Tibial nerve (tissue), 4 donors: ENCODE measurements at regions not wholly inside any gene's neighbourhood (a gene's known extent, or its start where the extent isn't known, plus 50 kb on each side); places are given as distances from the start of the nearest gene placed in this dataset.
"Not testable (repeated sequence)": the region's sequence is repeated elsewhere in the genome, so short reads cannot be mapped to it uniquely, and the experiment has no call there.

Experiments
- DNase-seq, 2 donors: peaks; one replicate each; pipeline ENCODE4 v3.0.0-alpha.2; 2019; ENCODE audit warnings: low spot score in 2 of 2
- H3K27ac ChIP-seq, 4 donors: fragments of 200-600 bp; sonication (generic) in 3 of 4; one replicate each; pipeline ENCODE4 v1.5.1; 2017 to 2019; ENCODE audit warnings: mild to moderate bottlenecking in 1 of 4
- H3K27me3 ChIP-seq, 2 donors: fragments of 200-600 bp; sonication (generic) in 1 of 2; one replicate each; pipeline versions ENCODE4 v1.5.1 to v1.6.0; 2017 to 2019
- H3K36me3 ChIP-seq, 3 donors: fragments of 200-600 bp; sonication (generic); one replicate each; pipeline ENCODE4 v1.5.1; 2018 to 2019
- H3K4me1 ChIP-seq, 4 donors: fragments of 200-600 bp; sonication (generic) in 3 of 4; one replicate each; pipeline ENCODE4 v1.5.1; 2017 to 2019
- H3K4me3 ChIP-seq, 4 donors: fragments of 200-600 bp; sonication (generic) in 3 of 4; one replicate each; pipeline ENCODE4 v1.5.1; 2017 to 2019; ENCODE audit warnings: mild to moderate bottlenecking in 1 of 4, moderate library complexity in 1 of 4
- H3K9me3 ChIP-seq, 4 donors: fragments of 200-600 bp; sonication (generic) in 3 of 4; one replicate each; pipeline ENCODE4 v1.5.1; 2017 to 2019
- EP300 ChIP-seq, 2 donors: sonication (generic); formaldehyde crosslinking; IDR thresholded peaks; one replicate each; pipeline ENCODE4 v1.6.1; 2017; ENCODE audit warnings: antibody characterized with exemption in 2 of 2, mild to moderate bottlenecking in 1 of 2
- POLR2A ChIP-seq, 2 donors: fragments of 450-650 bp; IDR thresholded peaks; one replicate each; pipeline ENCODE4 v1.6.1; 2017; ENCODE audit warnings: antibody characterized with exemption in 2 of 2, mild to moderate bottlenecking in 2 of 2, moderate library complexity in 2 of 2
- WGBS, 2 donors: methylation state at CpG; one replicate each; pipeline ENCODE4 v1.1.5; 2018; 5-methylcytosine and 5-hydroxymethylcytosine counted together

- not testable (repeated sequence) for DNase-seq, H3K27ac ChIP-seq, H3K27me3 ChIP-seq, H3K4me3 ChIP-seq, H3K4me1 ChIP-seq, H3K9me3 ChIP-seq, H3K36me3 ChIP-seq
- 88 to 91% methylated on average over 30 of the region's 30 CpGs for WGBS, 2 donors
Measured at GRCh38 chr15:22599526-22600320, 141.0 kb downstream of the GOLGA6L22 start.

DNA sequence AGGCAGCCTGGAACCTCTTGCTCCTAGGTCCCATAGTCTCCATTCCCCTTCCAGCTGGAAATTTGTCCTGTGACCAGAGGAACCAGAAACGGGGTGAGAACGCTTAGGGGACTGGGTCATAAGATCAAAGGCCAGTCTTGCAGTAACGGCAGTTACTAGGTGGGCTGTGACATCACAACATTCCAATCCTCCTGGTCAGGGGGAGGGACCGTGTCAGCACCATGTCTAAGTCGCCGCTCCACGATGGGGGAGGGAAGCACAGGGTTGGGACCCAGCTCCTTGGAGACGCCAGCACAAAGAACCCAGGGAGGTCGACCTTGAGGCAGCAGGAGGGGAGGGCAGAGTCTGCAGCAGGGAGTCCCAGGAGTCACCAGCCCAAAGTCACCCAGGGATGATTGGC, 158.3 kb downstream of the GOLGA6L22 start:
- H3K27ac ChIP-seq, H3K4me3 ChIP-seq, H3K4me1 ChIP-seq, H3K9me3 ChIP-seq, H3K27me3 ChIP-seq, H3K36me3 ChIP-seq, DNase-seq: not testable (repeated sequence)
- WGBS, 2 donors = 72 to 74% methylated on average over 9 of the region's 9 CpGs

DNA sequence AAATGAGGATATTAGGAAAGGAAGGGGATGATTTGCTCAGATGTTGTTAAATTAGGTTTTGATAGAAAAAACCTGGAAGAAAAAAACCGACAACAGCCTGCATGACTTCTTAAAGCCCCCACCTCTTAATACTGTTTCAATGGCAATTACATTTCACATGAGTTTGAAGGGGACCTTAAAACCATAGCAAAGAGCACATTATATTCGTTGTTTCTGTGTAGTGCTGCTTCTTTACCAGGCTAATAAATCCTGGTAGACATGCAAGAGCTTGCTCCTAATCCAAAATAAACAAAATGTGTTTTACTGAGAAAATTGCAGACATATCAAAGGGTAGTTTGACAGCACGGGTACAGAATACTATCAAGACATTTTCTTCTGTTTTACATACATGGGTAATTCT, 154.7 kb upstream of the NIPA1 start:
- not testable (repeated sequence) for DNase-seq, H3K27me3 ChIP-seq, H3K36me3 ChIP-seq, H3K27ac ChIP-seq, H3K4me3 ChIP-seq, H3K4me1 ChIP-seq, H3K9me3 ChIP-seq
- 30 to 34% methylated on average over 3 of the region's 3 CpGs for WGBS, 2 donors

DNA sequence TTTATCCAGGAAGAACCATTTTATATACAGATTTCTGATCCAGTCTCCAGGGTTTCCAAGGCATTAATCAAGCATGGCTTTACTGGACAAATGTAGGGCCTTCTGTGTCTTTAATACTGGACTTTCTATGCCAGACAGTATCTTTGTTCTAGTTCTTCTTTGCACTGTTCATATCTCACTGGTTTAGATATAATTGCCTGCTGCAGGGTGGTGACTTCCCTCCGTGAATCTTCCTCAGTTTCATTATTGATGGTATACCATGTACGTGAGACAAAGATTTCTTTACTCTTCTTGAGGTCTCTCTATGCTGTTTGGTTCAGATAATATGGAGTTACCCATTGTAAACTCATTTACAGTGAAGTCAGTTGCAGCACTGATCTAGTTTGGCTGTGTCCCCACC, 146.5 kb upstream of the NIPA1 start:
- 65 to 73% methylated on average over 2 of the region's 2 CpGs for WGBS, 2 donors
- not testable (repeated sequence) for DNase-seq

GRCh38 chr15:22649458-22649857, 137.0 kb upstream of the NIPA1 start:
- not testable (repeated sequence) for H3K4me1 ChIP-seq, H3K9me3 ChIP-seq, H3K4me3 ChIP-seq, H3K36me3 ChIP-seq, H3K27ac ChIP-seq, DNase-seq, H3K27me3 ChIP-seq
- 65 to 66% methylated on average over 4 of the region's 4 CpGs for WGBS, 2 donors

More for the DNA sequence above, 146.5 kb upstream of the NIPA1 start:
- H3K27me3 ChIP-seq, H3K27ac ChIP-seq, H3K36me3 ChIP-seq, H3K4me1 ChIP-seq, H3K9me3 ChIP-seq, H3K4me3 ChIP-seq: not testable (repeated sequence)

DNA sequence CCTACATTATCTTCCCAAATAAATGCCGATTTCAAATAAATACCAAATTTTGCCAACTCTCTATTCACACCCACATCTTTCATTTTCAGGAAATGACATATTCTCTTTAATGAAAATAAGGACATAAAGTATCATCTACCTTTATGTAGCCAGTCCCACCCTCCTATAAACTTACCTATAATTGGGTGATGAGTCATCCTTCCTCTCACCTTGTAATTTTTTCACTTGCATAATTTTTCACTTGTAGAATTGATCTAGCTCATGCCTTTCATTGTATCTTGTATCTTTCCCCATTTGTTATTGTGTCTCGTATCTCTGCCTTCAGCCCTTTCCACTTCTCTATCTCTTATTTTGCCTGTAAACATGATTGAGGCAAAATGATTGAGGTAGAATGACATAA, 135.3 kb upstream of the NIPA1 start:
- not testable (repeated sequence) for H3K27me3 ChIP-seq, H3K4me1 ChIP-seq, H3K9me3 ChIP-seq, DNase-seq, H3K27ac ChIP-seq, H3K36me3 ChIP-seq, H3K4me3 ChIP-seq
- WGBS, 2 donors = 87 to 89% methylated on average over 2 of the region's 2 CpGs

DNA sequence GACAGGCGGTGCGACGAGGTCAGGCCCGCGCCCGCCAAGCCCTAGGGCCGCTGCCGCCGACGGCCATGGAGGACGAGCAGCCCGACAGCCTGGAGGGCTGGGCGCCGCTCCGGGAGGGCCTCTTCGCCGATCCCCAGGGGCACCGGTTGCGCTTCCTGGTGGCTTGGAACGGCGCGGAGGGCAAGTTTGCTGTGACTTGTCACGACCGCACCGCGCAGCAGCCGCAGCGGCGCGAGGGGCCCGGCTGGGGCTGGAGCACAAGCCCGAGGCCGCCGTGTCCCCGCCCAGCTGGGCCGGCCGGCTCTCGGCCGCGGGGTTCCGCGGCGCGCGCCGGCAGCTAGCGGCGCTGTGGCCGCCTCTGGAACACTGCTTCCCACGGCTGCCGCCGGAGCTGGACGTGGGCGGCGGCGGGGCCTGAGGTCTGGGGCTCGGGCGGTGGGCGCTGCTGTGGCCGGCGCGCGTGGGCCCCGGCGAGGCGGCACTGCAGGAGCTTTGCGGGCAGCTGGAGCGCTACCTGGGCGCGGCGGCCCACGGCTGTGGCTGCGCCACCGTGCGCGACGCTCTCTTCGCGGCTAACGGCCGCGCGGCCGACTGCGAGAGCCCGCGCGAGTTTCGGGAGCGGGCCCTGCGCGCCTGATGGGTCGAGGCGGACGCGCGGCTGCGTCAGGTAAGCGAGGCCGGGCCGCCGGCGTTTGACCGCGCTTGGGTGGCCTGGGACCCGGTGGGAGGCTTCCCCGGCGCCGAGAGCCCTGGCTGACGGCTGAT, 122.0 kb upstream of the NIPA1 start:
- peak overlapping the region; percentile 75 to 90 (median 87) for H3K27ac ChIP-seq
- H3K36me3 ChIP-seq, H3K4me1 ChIP-seq, H3K9me3 ChIP-seq, H3K27me3 ChIP-seq, DNase-seq: not testable (repeated sequence)
- peak overlapping the region; percentile 48 to 77 (median 54) for H3K4me3 ChIP-seq
- WGBS, 2 donors = 0% methylated on average over 33 of the region's 110 CpGs; no CpG with 5 or more reads in 1 of the 2 donors
- TF ChIP-seq POLR2A (IDR thresholded peaks at IDR 0.05) = peak in 1 of 2 donors; percentile 28

DNA sequence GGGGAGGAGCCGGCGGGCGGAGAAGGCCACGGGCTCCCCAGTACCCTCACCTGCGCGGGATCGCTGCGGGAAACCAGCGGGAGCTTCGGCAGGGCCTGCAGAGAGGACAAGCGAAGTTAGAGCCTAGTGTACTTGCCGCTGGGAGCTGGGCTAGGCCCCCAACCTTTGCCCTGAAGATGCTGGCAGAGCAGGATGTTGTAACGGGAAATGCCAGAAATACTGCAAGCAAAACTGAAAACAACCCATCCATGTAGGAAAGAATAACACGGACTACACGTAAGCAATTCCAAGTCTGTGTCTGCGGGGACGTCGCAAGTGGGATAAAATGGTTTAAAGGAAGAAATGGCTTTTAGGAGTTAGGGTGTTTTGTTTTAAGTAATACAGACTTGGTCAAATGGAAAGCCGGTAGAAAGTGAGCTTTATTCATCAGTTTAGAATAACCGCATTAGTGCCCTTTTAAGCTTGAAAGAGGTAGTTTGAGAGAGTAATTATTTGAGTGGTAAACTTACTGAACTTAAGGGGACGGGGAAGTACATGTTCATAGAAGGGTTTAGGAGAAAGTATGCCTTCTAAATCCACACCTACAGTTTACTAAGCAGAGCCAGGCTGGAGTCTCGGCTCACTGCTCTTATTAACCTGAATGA, 121.3 kb upstream of the NIPA1 start:
- Histone ChIP-seq H3K4me3 (peak overlapping the region; percentile 48 to 77 (median 54)), H3K27ac (peak overlapping the region; percentile 75 to 90 (median 87))
- not testable (repeated sequence) for H3K27me3 ChIP-seq, H3K36me3 ChIP-seq, H3K9me3 ChIP-seq, DNase-seq, H3K4me1 ChIP-seq
- TF ChIP-seq EP300 (IDR thresholded peaks at IDR 0.05) = peak in 1 of 2 donors; percentile 24
- 8 to 9% methylated on average over 10 to 11 of the region's 22 CpGs for WGBS, 2 donors

DNA sequence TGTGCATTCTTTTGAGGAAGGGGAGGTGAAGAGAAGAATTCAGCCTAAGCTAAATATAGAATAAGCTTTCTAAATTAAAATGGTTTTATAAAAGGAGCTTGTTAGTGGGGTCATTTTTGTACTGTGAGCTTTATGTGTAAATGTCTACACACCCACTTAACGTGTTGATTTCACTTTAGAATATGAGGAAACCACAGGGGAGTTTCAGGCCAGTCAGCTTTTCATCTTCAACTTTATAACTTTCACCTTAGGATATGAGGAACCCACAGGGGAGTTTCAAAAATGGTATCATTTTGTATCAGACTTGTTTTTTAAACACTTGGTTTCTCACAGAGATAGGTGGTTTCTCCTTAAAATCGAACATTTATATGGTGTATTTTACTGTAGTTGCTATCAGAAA, 120.7 kb upstream of the NIPA1 start:
- WGBS, 2 donors = 28 to 32% methylated on average over 2 of the region's 2 CpGs
- Histone ChIP-seq H3K27ac (peak overlapping the region; percentile 75 to 90 (median 87)), H3K4me3 (peak overlapping the region in 2 of 4 donors; percentile 54 to 77)
- not testable (repeated sequence) for H3K27me3 ChIP-seq, H3K36me3 ChIP-seq, H3K4me1 ChIP-seq, H3K9me3 ChIP-seq, DNase-seq

- peaks cover 0 to 26% (median 0%) of the 10 kb centered on the region in 3 donors for H3K36me3 ChIP-seq
- WGBS, 2 donors = 67 to 72% methylated on average over 2 of the region's 2 CpGs
- H3K4me1 ChIP-seq, DNase-seq, H3K9me3 ChIP-seq, H3K4me3 ChIP-seq, H3K27me3 ChIP-seq, H3K27ac ChIP-seq: not testable (repeated sequence)
Measured at GRCh38 chr15:22684786-22685185, 101.7 kb upstream of the NIPA1 start.

DNA sequence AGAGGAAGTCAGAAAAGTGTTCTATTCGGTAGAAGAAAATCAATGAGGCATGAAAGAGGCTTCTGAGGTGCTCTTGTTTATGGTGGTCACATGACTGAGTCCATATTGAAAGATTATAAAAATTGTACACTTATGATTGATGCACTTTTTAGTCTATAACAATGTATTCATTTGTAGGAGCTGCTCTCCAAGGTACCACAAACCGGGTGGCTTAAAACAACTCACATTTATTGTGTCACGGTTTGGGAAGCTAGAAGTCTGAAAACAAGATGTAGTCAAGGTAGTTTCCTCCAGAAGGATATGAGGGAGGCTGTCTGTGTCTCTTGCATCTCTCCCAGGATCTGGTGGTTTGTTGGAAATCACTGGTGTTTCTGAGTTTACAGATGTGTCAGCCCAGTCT, 86.6 kb upstream of the NIPA1 start:
- 11 to 27% methylated on average over 2 to 3 of the region's 3 CpGs for WGBS, 2 donors
- not testable (repeated sequence) for H3K4me3 ChIP-seq, DNase-seq, H3K4me1 ChIP-seq, H3K27ac ChIP-seq, H3K27me3 ChIP-seq, H3K36me3 ChIP-seq, H3K9me3 ChIP-seq

DNA sequence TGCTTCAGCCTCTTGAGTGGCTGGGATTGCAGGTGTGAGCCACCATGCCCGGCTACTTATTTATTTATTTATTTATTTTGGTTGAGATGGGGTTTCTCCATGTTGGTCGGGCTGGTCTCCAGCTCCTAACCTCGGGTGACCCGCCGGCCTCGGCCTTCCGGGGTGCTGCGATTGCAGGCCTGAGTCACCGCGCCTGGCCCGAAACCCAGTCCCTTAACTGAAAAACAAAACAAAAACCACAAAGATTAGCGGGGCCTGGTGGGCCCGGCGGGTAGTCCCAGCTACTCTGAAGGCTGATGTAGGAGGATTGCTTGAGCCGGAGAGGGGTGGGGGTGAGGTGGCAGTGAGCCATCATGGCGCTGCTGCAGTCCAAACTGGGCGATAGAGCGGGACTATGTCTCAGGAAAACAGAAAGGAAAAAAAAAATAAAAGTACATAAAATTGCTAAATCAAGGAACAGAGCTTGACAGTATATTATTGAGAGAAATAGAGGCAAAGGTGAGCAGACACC, 75.6 kb upstream of the NIPA1 start:
- H3K4me1 ChIP-seq, H3K36me3 ChIP-seq, DNase-seq, H3K4me3 ChIP-seq, H3K27ac ChIP-seq, H3K9me3 ChIP-seq: not testable (repeated sequence)
- 92 to 95% methylated on average over 18 of the region's 18 CpGs for WGBS, 2 donors
- peaks cover 0 to 14% of the 10 kb centered on the region in 2 donors for H3K27me3 ChIP-seq

DNA sequence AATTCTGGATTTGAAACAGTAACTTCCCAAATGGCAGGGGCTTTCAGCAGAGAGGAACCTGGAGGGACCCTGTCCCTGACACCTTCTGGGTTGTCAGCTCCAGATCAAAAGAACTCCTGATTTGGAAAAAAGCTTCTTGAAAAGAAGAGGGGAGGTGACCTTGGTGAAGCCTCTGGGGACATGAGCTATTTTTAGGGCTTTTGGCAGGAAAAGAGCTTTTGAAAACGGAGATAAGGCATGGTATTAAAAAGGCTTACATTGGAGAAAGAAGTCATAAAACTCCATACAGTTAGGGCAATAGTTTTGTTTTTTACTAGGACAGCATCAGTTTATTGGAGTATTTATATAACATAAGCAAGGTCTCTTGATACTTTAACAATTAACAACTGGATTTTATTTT, 72.5 kb upstream of the NIPA1 start:
- not testable (repeated sequence) for H3K9me3 ChIP-seq, DNase-seq, H3K27ac ChIP-seq, H3K4me1 ChIP-seq, H3K4me3 ChIP-seq, H3K36me3 ChIP-seq
- 0 to 13% methylated on average over 1 of the region's 1 CpG for WGBS, 2 donors
- peaks cover 0 to 22% of the 10 kb centered on the region in 2 donors for H3K27me3 ChIP-seq
